ENCODE measurements at regions not wholly inside any gene's neighbourhood (a gene's known extent, or its start where the extent isn't known, plus 50 kb on each side); places are given as distances from the start of the nearest gene placed in this dataset.

DNA sequence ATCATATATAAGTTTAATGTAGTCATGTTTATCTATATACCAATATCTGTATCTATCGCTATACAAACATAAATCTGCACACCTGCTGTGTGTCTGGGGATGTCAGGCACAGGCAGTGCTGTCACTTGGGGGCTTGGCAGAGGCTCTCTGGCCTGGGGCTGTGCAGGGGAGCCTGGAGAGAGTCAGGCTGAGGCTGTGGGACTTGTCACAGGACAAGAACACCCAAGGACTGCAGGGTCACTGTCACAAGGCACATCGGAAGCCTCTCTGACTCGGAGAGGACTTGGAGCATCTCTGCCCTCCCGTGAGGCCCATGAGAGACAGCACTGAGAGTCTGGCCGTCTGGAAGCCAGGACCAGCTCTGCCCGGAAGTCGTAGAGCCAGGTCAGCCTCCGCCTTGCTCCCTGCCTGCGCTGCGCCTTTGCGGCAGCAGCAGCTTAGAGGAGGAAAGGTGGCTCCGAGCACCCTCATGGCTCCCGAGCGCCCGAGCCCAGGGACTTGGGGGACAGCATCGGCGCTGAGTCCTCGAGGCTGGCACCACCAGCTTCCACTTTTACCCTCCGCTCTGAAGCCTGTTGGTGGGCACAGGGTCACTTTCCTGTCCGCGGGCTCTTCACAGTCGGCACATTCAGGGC lies 280.3 kb downstream of the NDUFA10 start:
- TF ChIP-seq, protein P1, sequence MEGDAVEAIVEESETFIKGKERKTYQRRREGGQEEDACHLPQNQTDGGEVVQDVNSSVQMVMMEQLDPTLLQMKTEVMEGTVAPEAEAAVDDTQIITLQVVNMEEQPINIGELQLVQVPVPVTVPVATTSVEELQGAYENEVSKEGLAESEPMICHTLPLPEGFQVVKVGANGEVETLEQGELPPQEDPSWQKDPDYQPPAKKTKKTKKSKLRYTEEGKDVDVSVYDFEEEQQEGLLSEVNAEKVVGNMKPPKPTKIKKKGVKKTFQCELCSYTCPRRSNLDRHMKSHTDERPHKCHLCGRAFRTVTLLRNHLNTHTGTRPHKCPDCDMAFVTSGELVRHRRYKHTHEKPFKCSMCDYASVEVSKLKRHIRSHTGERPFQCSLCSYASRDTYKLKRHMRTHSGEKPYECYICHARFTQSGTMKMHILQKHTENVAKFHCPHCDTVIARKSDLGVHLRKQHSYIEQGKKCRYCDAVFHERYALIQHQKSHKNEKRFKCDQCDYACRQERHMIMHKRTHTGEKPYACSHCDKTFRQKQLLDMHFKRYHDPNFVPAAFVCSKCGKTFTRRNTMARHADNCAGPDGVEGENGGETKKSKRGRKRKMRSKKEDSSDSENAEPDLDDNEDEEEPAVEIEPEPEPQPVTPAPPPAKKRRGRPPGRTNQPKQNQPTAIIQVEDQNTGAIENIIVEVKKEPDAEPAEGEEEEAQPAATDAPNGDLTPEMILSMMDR (IDR thresholded peaks at IDR 0.05), result no peak
- TF ChIP-seq POLR2A (IDR thresholded peaks at IDR 0.05), result no peak
